Vagina (tissue), 2 donors: ENCODE measurements at regions not wholly inside any gene's neighbourhood (a gene's known extent, or its start where the extent isn't known, plus 50 kb on each side); places are given as distances from the start of the nearest gene placed in this dataset.
A peak's percentile ranks its signal among the peaks of the same experiment; 100 is the strongest.

Experiments used
- DNase-seq, 2 donors: peaks; one replicate each; pipeline ENCODE4 v3.0.0-alpha.2; 2017; ENCODE audit errors: extremely low spot score in 2 of 2
- H3K27ac ChIP-seq: fragments of 200-600 bp; sonication (generic); one replicate; pipeline ENCODE4 v1.5.1; 2019
- H3K27me3 ChIP-seq: fragments of 200-600 bp; sonication (generic); one replicate; pipeline ENCODE4 v1.5.1; 2019
- H3K36me3 ChIP-seq, 2 donors: fragments of 200-600 bp; sonication (generic); one replicate each; pipeline ENCODE4 v1.5.1; 2017 to 2019
- H3K4me1 ChIP-seq: fragments of 200-600 bp; sonication (generic); one replicate; pipeline ENCODE4 v1.5.1; 2019
- H3K4me3 ChIP-seq, 2 donors: fragments of 200-600 bp; sonication (generic); 1 replicate in 1 of 2; 2 replicates in 1 of 2; pipeline ENCODE4 v1.5.1; 2016 to 2019
- H3K9me3 ChIP-seq: fragments of 200-600 bp; sonication (generic); one replicate; pipeline ENCODE4 v1.5.1; 2019
- CTCF ChIP-seq, 3 experiments: fragments of 450-650 bp in 2 of 3; fragments of 200-600 bp in 1 of 3; sonication (generic) in 1 of 3; IDR thresholded peaks; one replicate each; pipeline ENCODE4 v1.5.1; 2017 to 2019; ENCODE audit warnings: antibody characterized with exemption in 3 of 3, mild to moderate bottlenecking in 2 of 3, moderate library complexity in 2 of 3
- POLR2A ChIP-seq, 2 donors: fragments of 450-650 bp; IDR thresholded peaks; one replicate each; pipeline ENCODE4 v1.6.1; 2017; ENCODE audit warnings: antibody characterized with exemption in 2 of 2, mild to moderate bottlenecking in 2 of 2, moderate library complexity in 2 of 2
- POLR2AphosphoS5 ChIP-seq, 2 donors: sonication (generic); formaldehyde crosslinking; IDR thresholded peaks; one replicate each; pipeline ENCODE4 v1.9.0; 2017; ENCODE audit warnings: antibody characterized with exemption in 2 of 2, mild to moderate bottlenecking in 2 of 2, low read depth in 1 of 2; ENCODE audit not compliant: insufficient read depth in 1 of 2
- intact Hi-C: fragments of 100-400 bp; cut with DNase I; formaldehyde crosslinking; loops from one replicate; pipeline ENCODE4 v1.15.1; 2023

- no peak for TF ChIP-seq POLR2A (IDR thresholded peaks at IDR 0.05)
- no peak for DNase-seq
- intact Hi-C loops: no loop called here
- Histone ChIP-seq H3K4me3 (no peak overlapping the region), H3K27me3 (no peaks in the 10 kb centered on the region), H3K36me3 (no peaks in the 10 kb centered on the region), H3K4me1 (peaks cover 28% of the 10 kb centered on the region), H3K27ac (no peak overlapping the region), H3K9me3 (no peaks in the 10 kb centered on the region)
These were observed 74.2 kb upstream of the CXADR start for GRCh38 chr21:17438635-17439034.

GRCh38 chr21:17440969-17441368 is 71.9 kb upstream of the CXADR start:
- intact Hi-C loops: no loop called here
- no peaks in the 10 kb centered on the region for H3K9me3 ChIP-seq
- no peaks in the 10 kb centered on the region for H3K27me3 ChIP-seq
- no peak overlapping the region for H3K27ac ChIP-seq
- DNase-seq: no peak
- no peaks in the 10 kb centered on the region for H3K36me3 ChIP-seq
- H3K4me3 ChIP-seq: no peak overlapping the region
- H3K4me1 ChIP-seq: peaks cover 21% of the 10 kb centered on the region
- no peak for TF ChIP-seq POLR2A (IDR thresholded peaks at IDR 0.05)
- no peak for TF ChIP-seq POLR2AphosphoS5 (IDR thresholded peaks at IDR 0.05; ENCODE audit: insufficient read depth in 1 of 2, low read depth in 1 of 2)
- no peak for TF ChIP-seq CTCF (IDR thresholded peaks at IDR 0.05)

GRCh38 chr21:17441370-17441769 is 71.5 kb upstream of the CXADR start:
- H3K4me3 ChIP-seq: no peak overlapping the region
- H3K27ac ChIP-seq: no peak overlapping the region
- no peaks in the 10 kb centered on the region for H3K27me3 ChIP-seq
- no peaks in the 10 kb centered on the region for H3K9me3 ChIP-seq
- DNase-seq: no peak
- peaks cover 17% of the 10 kb centered on the region for H3K4me1 ChIP-seq
- no peaks in the 10 kb centered on the region for H3K36me3 ChIP-seq
- intact Hi-C loops: no loop called here
- TF ChIP-seq POLR2A (IDR thresholded peaks at IDR 0.05): no peak
- peak in 1 of 2 donors; percentile 54 for TF ChIP-seq POLR2AphosphoS5 (IDR thresholded peaks at IDR 0.05; ENCODE audit: insufficient read depth in 1 of 2, low read depth in 1 of 2)
- no peak for TF ChIP-seq CTCF (IDR thresholded peaks at IDR 0.05)

GRCh38 chr21:17442165-17442564 is 70.7 kb upstream of the CXADR start:
- no peaks in the 10 kb centered on the region for H3K36me3 ChIP-seq
- no peak for DNase-seq
- peaks cover 10% of the 10 kb centered on the region for H3K4me1 ChIP-seq
- no peaks in the 10 kb centered on the region for H3K9me3 ChIP-seq
- H3K4me3 ChIP-seq: no peak overlapping the region
- TF ChIP-seq CTCF (IDR thresholded peaks at IDR 0.05) (no peak), POLR2A (IDR thresholded peaks at IDR 0.05) (no peak)
- H3K27me3 ChIP-seq: no peaks in the 10 kb centered on the region
- no peak overlapping the region for H3K27ac ChIP-seq
- intact Hi-C loops: no loop called here

GRCh38 chr21:17444828-17445227 is 68.0 kb upstream of the CXADR start:
- Histone ChIP-seq H3K4me3 (no peak overlapping the region), H3K36me3 (no peaks in the 10 kb centered on the region), H3K27ac (no peak overlapping the region), H3K4me1 (peaks cover 10% of the 10 kb centered on the region), H3K27me3 (no peaks in the 10 kb centered on the region), H3K9me3 (no peaks in the 10 kb centered on the region)
- intact Hi-C loops: no loop called here
- no peak for TF ChIP-seq POLR2AphosphoS5 (IDR thresholded peaks at IDR 0.05; ENCODE audit: insufficient read depth in 1 of 2, low read depth in 1 of 2)
- TF ChIP-seq CTCF (IDR thresholded peaks at IDR 0.05): no peak
- no peak for TF ChIP-seq POLR2A (IDR thresholded peaks at IDR 0.05)
- DNase-seq: no peak

- no peaks in the 10 kb centered on the region for H3K36me3 ChIP-seq
- peaks cover 9% of the 10 kb centered on the region for H3K4me1 ChIP-seq
- peak overlapping the region; percentile 10 for H3K27ac ChIP-seq
- no peaks in the 10 kb centered on the region for H3K27me3 ChIP-seq
- no peak for DNase-seq
- intact Hi-C loops: no loop called here
- TF ChIP-seq POLR2AphosphoS5 (IDR thresholded peaks at IDR 0.05; ENCODE audit: insufficient read depth in 1 of 2, low read depth in 1 of 2) (peak in 1 of 2 donors; percentile 76), POLR2A (IDR thresholded peaks at IDR 0.05) (no peak)
- H3K4me3 ChIP-seq: no peak overlapping the region
- H3K9me3 ChIP-seq: no peaks in the 10 kb centered on the region
These were observed 66.1 kb upstream of the CXADR start for GRCh38 chr21:17446737-17447136.
